ENCODE measurements at regions not wholly inside any gene's neighbourhood (a gene's known extent, or its start where the extent isn't known, plus 50 kb on each side); places are given as distances from the start of the nearest gene placed in this dataset.

DNA sequence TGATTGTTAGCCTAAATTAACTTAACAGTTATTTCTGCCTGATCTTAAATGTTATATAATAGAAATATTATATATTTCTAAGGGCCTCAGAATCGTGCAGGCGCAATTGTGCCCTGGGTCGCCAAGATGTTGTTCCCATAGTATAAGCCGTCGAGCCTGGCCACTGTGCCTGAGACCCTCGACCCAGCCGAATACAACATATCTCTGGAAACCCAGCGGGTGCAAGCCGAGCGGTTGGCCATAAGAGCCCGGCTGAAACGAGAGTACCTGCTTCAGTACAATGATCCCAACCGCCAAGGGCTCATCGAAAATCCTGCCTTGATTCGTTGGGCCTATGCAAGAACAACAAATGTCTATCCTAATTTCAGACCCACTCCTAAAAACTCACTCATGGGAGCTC is 549.8 kb downstream of the KCTD8 start:
- no peak for TF ChIP-seq POLR2A (IDR thresholded peaks at IDR 0.05; ENCODE audit: low read depth, low read length)
- TF ChIP-seq TAF1 (IDR thresholded peaks at IDR 0.05; ENCODE audit: borderline replicate concordance, low read depth, low read length): no peak
- TF ChIP-seq POLR2AphosphoS5 (IDR thresholded peaks at IDR 0.05; ENCODE audit: low read depth, low read length): no peak

Data from GM12892 (cell line).